HG03469 (cell line): ENCODE measurements at regions not wholly inside any gene's neighbourhood (a gene's known extent, or its start where the extent isn't known, plus 50 kb on each side); places are given as distances from the start of the nearest gene placed in this dataset.
A peak's percentile ranks its signal among the peaks of the same experiment; 100 is the strongest.
"Not testable (repeated sequence)": the region's sequence is repeated elsewhere in the genome, so short reads cannot be mapped to it uniquely, and the experiment has no call there.

Source experiments
- ATAC-seq: cut with Tn5 transposase; IDR thresholded peaks from one replicate; pipeline ENCODE4 v1.9.1; 2021; ENCODE audit warnings: mild to moderate bottlenecking, moderate library complexity, moderate number of reproducible peaks; ENCODE audit not compliant: unreplicated experiment

- ATAC-seq = no peak
These were observed 767.7 kb downstream of the DTWD2 start for GRCh38 chr5:118220556-118221195.

GRCh38 chr5:118211606-118212005 lies 776.7 kb downstream of the DTWD2 start:
- ATAC-seq = no peak

GRCh38 chr5:118208031-118208453 lies 780.3 kb downstream of the DTWD2 start:
- ATAC-seq = no peak

- no peak for ATAC-seq
These were observed 788.5 kb downstream of the DTWD2 start for GRCh38 chr5:118199801-118200200.

GRCh38 chr5:118196229-118196628 lies 792.1 kb downstream of the DTWD2 start:
- ATAC-seq = no peak

GRCh38 chr5:118195211-118195610 lies 793.1 kb downstream of the DTWD2 start:
- ATAC-seq = no peak

GRCh38 chr5:118193194-118193905 lies 795.0 kb downstream of the DTWD2 start:
- ATAC-seq = no peak

GRCh38 chr5:118185018-118185417 lies 803.3 kb downstream of the DTWD2 start:
- no peak for ATAC-seq

- no peak for ATAC-seq
These were observed 812.2 kb downstream of the DTWD2 start for GRCh38 chr5:118176146-118176545.

- no peak for ATAC-seq
These were observed 813.7 kb downstream of the DTWD2 start for GRCh38 chr5:118174671-118175070.

- no peak for ATAC-seq
These were observed 815.0 kb downstream of the DTWD2 start for GRCh38 chr5:118173340-118173739.

GRCh38 chr5:118165619-118166018 lies 822.7 kb downstream of the DTWD2 start:
- ATAC-seq = no peak

- no peak for ATAC-seq
These were observed 832.2 kb downstream of the DTWD2 start for GRCh38 chr5:118156181-118156580.

GRCh38 chr5:118146824-118147223 lies 841.5 kb downstream of the DTWD2 start:
- no peak for ATAC-seq

GRCh38 chr5:118144540-118144939 lies 843.8 kb downstream of the DTWD2 start:
- no peak for ATAC-seq

- ATAC-seq = no peak
These were observed 849.0 kb downstream of the DTWD2 start for GRCh38 chr5:118139361-118139760.

- peak; percentile 51 for ATAC-seq
These were observed 862.2 kb downstream of the DTWD2 start for GRCh38 chr5:118126159-118126558.

GRCh38 chr5:118125687-118126086 lies 862.7 kb downstream of the DTWD2 start:
- ATAC-seq = no peak

- ATAC-seq = no peak
These were observed 867.1 kb downstream of the DTWD2 start for GRCh38 chr5:118121258-118121657.

GRCh38 chr5:118115791-118116190 lies 872.6 kb downstream of the DTWD2 start:
- ATAC-seq = no peak

- ATAC-seq = no peak
These were observed 876.4 kb downstream of the DTWD2 start for GRCh38 chr5:118111956-118112355.

- not testable (repeated sequence) for ATAC-seq
These were observed 881.1 kb downstream of the DTWD2 start for GRCh38 chr5:118107246-118107645.

GRCh38 chr5:118098716-118099115 lies 889.6 kb downstream of the DTWD2 start:
- no peak for ATAC-seq
